IMR-90 (cell line): ENCODE measurements at regions not wholly inside any gene's neighbourhood (a gene's known extent, or its start where the extent isn't known, plus 50 kb on each side); places are given as distances from the start of the nearest gene placed in this dataset.

Experiments used
- ATAC-seq: fragments of 200-7000 bp; cut with Tn5 transposase; 2 replicates; pipeline ENCODE4 v1.9.1; 2020; ENCODE audit warnings: low read depth, mild to moderate bottlenecking, moderate library complexity
- BruUV-seq: library from RNA; stranded (reverse); fragments of 400-500 nt; replicated peaks from 2 replicates; lab custom pipeline; 2021; lab: Mats Ljungman, UMichigan
- CTCF ChIA-PET: fragments of 300-600 bp; formaldehyde crosslinking; extraction: SDS; loops from one replicate; lab custom pipeline; 2021; ENCODE audit warnings: antibody characterized with exemption; lab: Yijun Ruan, JAX
- POLR2A ChIA-PET: fragments of 300-600 bp; sonication (Branson Sonifier 250); formaldehyde crosslinking; loops from one replicate; lab custom pipeline; 2022; ENCODE audit warnings: antibody characterized with exemption; ENCODE audit not compliant: unreplicated experiment; lab: Charles Lee
- DNase-seq: peaks from one replicate; pipeline ENCODE4 v3.0.0; 2013
- H2AFZ ChIP-seq: replicated peaks from 2 replicates; pipeline ENCODE3; 2013; ENCODE audit warnings: low read length, mild to moderate bottlenecking; ENCODE audit not compliant: poor library complexity
- H2AK5ac ChIP-seq: 2 replicates; pipeline ENCODE4 v1.6.1; 2013; ENCODE audit warnings: low read depth, low read length, inconsistent platforms
- H2AK9ac ChIP-seq: replicated peaks from 2 replicates; pipeline ENCODE3; 2013; ENCODE audit warnings: mild to moderate bottlenecking, low read depth, low read length, moderate library complexity; ENCODE audit not compliant: poor library complexity
- H2BK120ac ChIP-seq: 2 replicates; pipeline ENCODE4 v1.6.1; 2013; ENCODE audit warnings: low read depth, low read length, inconsistent platforms
- H2BK15ac ChIP-seq: 3 replicates; pipeline ENCODE4 v1.6.1; 2013; ENCODE audit warnings: low read depth, low read length, inconsistent platforms
- H2BK20ac ChIP-seq: 2 replicates; pipeline ENCODE4 v1.6.1; 2013; ENCODE audit warnings: low read depth, mild to moderate bottlenecking, inconsistent platforms, low read length, moderate library complexity
- H2BK5ac ChIP-seq: 2 replicates; pipeline ENCODE4 v1.6.1; 2013; ENCODE audit warnings: mild to moderate bottlenecking, low read depth, low read length, inconsistent platforms; ENCODE audit not compliant: poor library complexity, severe bottlenecking
- H3K14ac ChIP-seq: replicated peaks from 2 replicates; pipeline ENCODE4 v1.6.1; 2013; ENCODE audit warnings: low read depth, low read length, inconsistent platforms
- H3K18ac ChIP-seq: 2 replicates; pipeline ENCODE4 v1.6.1; 2013; ENCODE audit warnings: low read depth, low read length, control low read depth
- H3K23ac ChIP-seq: 2 replicates; pipeline ENCODE4 v1.6.1; 2013; ENCODE audit warnings: low read depth, low read length, inconsistent platforms
- H3K27ac ChIP-seq: 2 replicates; pipeline ENCODE4 v1.5.1; 2013; ENCODE audit warnings: mild to moderate bottlenecking, control low read depth, low read length; ENCODE audit not compliant: insufficient read depth
- H3K27me3 ChIP-seq: 2 replicates; pipeline ENCODE4 v1.6.1; 2013; ENCODE audit warnings: low read length; ENCODE audit not compliant: control insufficient read depth, insufficient read depth
- H3K36me3 ChIP-seq: 2 replicates; pipeline ENCODE4 v1.6.1; 2013; ENCODE audit warnings: low read length, mixed read lengths; ENCODE audit not compliant: control insufficient read depth, insufficient read depth
- H3K4ac ChIP-seq: 2 replicates; pipeline ENCODE4 v1.6.1; 2013; ENCODE audit warnings: low read depth, low read length, inconsistent platforms
- H3K4me1 ChIP-seq: 2 replicates; pipeline ENCODE4 v1.6.1; 2013; ENCODE audit warnings: low read length, mixed read lengths; ENCODE audit not compliant: control insufficient read depth, insufficient read depth
- H3K4me2 ChIP-seq: 2 replicates; pipeline ENCODE4 v1.6.1; 2013; ENCODE audit warnings: low read depth, mild to moderate bottlenecking, control low read depth, low read length, moderate library complexity
- H3K4me3 ChIP-seq: 2 replicates; pipeline ENCODE4 v1.5.1; 2013; ENCODE audit warnings: low read depth, mild to moderate bottlenecking, control low read depth, low read length, moderate library complexity; ENCODE audit not compliant: insufficient read depth
- H3K56ac ChIP-seq: 2 replicates; pipeline ENCODE4 v1.6.1; 2013; ENCODE audit warnings: low read length, inconsistent platforms; ENCODE audit not compliant: insufficient read depth; ENCODE audit errors: extremely low read depth
- H3K79me1 ChIP-seq, 2 experiments: 2 replicates each; pipeline ENCODE4 v1.6.1; 2013; ENCODE audit warnings: low read length in 2 of 2, inconsistent platforms in 1 of 2, low read depth in 1 of 2
- H3K9ac ChIP-seq: 2 replicates; pipeline ENCODE4 v1.6.1; 2013; ENCODE audit warnings: low read depth, low read length, control low read depth
- H3K9me1 ChIP-seq: 2 replicates; pipeline ENCODE4 v1.6.1; 2013; ENCODE audit warnings: low read length, inconsistent platforms; ENCODE audit not compliant: insufficient read depth
- H3K9me3 ChIP-seq: 2 replicates; pipeline ENCODE4 v1.6.1; 2013; ENCODE audit warnings: low read length; ENCODE audit not compliant: control insufficient read depth, insufficient read depth
- H4K20me1 ChIP-seq: 2 replicates; pipeline ENCODE4 v1.6.1; 2013; ENCODE audit warnings: low read length, inconsistent platforms; ENCODE audit not compliant: insufficient read depth
- H4K5ac ChIP-seq: 2 replicates; pipeline ENCODE4 v1.6.1; 2013; ENCODE audit warnings: mild to moderate bottlenecking, low read depth, low read length, control low read depth
- H4K8ac ChIP-seq, 2 experiments: 2 replicates each; pipeline ENCODE4 v1.6.1; 2013; ENCODE audit warnings: low read depth in 2 of 2, low read length in 2 of 2, control low read depth in 1 of 2, inconsistent platforms in 1 of 2
- H4K91ac ChIP-seq: 2 replicates; pipeline ENCODE4 v1.6.1; 2013; ENCODE audit warnings: low read depth, low read length, inconsistent platforms; ENCODE audit not compliant: insufficient read depth
- BHLHE40 ChIP-seq: fragments of 150-350 bp; IDR thresholded peaks from 2 replicates; pipeline ENCODE4 v1.6.1; 2016; ENCODE audit warnings: mild to moderate bottlenecking, low read depth, low read length
- FOS ChIP-seq: fragments of 150-350 bp; IDR thresholded peaks from 2 replicates; pipeline ENCODE4 v1.6.1; 2016; ENCODE audit warnings: low read depth, low read length
- MAFK ChIP-seq: IDR thresholded peaks from 2 replicates; pipeline ENCODE4 v1.6.1; 2012; ENCODE audit warnings: low read depth, low read length, improper control_type of control experiment
- MAZ ChIP-seq: IDR thresholded peaks from 2 replicates; pipeline ENCODE4 v1.6.1; 2012; ENCODE audit warnings: low read depth, mild to moderate bottlenecking, low read length, improper control_type of control experiment, moderate library complexity, borderline replicate concordance
- MXI1 ChIP-seq: IDR thresholded peaks from 2 replicates; pipeline ENCODE4 v1.6.1; 2012; ENCODE audit warnings: low read depth, mild to moderate bottlenecking, low read length, moderate library complexity, borderline replicate concordance
- RCOR1 ChIP-seq: IDR thresholded peaks from 2 replicates; pipeline ENCODE4 v1.6.1; 2012; ENCODE audit warnings: mild to moderate bottlenecking, low read length, improper control_type of control experiment; ENCODE audit not compliant: insufficient replicate concordance
- RFX5 ChIP-seq: IDR thresholded peaks from 2 replicates; pipeline ENCODE4 v1.8.0; 2012; ENCODE audit warnings: low read depth, mild to moderate bottlenecking, low read length, moderate library complexity
- SMC3 ChIP-seq: fragments of 150-350 bp; IDR thresholded peaks from 2 replicates; pipeline ENCODE4 v1.6.1; 2016; ENCODE audit warnings: low read depth, mild to moderate bottlenecking, antibody characterized with exemption, low read length, moderate library complexity
- WGBS, 2 experiments: methylation state at CpG; one replicate each; pipeline versions ENCODE4 v1.1.5 to v1.1.7; 2013; ENCODE audit warnings: missing lambda C conversion rate in 2 of 2; ENCODE audit not compliant: insufficient read length in 1 of 2; ENCODE audit errors: extremely low coverage in 2 of 2; 5-methylcytosine and 5-hydroxymethylcytosine counted together
- dilution Hi-C: fragments of 300-500 bp; cut with HindIII; formaldehyde crosslinking; loops from one replicate; pipeline ENCODE4 v1.14.3; 2018; ENCODE audit warnings: low sequenced_read_pairs; ENCODE audit not compliant: unreplicated experiment
- in situ Hi-C: fragments of 300-500 bp; cut with MboI; formaldehyde crosslinking; loops from 3 replicates; pipeline ENCODE4 v1.14.3; 2019; ENCODE audit warnings: low sequenced_read_pairs, inconsistent platforms, mixed read lengths
- intact Hi-C: fragments of 100-400 bp; cut with micrococcal nuclease; formaldehyde crosslinking; loops from 2 replicates; pipeline ENCODE4 v1.10.0; 2022
- TF ChIP-seq, protein P1 (sequence below): conservative IDR thresholded peaks from 2 replicates; pipeline ENCODE4 v1.5.1; 2012; ENCODE audit warnings: mild to moderate bottlenecking, low read depth, low read length, improper control_type of control experiment
- TF ChIP-seq, protein P2 (sequence below): fragments of 150-350 bp; IDR thresholded peaks from 2 replicates; pipeline ENCODE4 v1.6.1; 2017; ENCODE audit warnings: mild to moderate bottlenecking, antibody characterized with exemption, low read length, low read depth
- TF ChIP-seq, protein P3 (sequence below): fragments of 150-350 bp; IDR thresholded peaks from 2 replicates; pipeline ENCODE4 v1.6.1; 2016; ENCODE audit warnings: low read depth, mild to moderate bottlenecking, low read length, moderate library complexity, borderline replicate concordance

DNA sequence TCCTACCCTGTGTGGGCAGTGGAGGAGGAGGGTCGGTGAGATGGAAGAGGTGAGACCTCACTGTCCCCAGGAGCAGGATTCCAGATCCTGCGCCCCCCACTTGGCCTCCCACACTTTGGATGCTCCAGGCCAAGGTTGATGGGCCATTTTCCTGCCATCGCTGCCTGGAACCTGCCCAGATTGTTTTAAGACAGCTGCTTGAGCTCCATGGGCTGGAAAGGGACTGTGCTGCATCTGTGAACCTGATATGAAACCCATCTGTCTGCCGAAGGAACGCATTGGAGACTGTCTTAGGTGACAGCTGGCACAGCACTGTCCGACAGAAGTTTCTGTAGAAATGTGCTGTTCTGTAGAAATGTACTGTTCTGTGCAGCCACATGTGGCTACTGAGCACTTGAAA, 72.7 kb upstream of the SLC25A48 start:
- Histone ChIP-seq H3K4ac (no peak overlapping the region), H3K23ac (no peak overlapping the region), H3K4me1 (no peaks in the 10 kb centered on the region), H4K8ac (no peak overlapping the region), H2AK9ac (no peak overlapping the region), H2BK5ac (no peak overlapping the region), H4K5ac (no peak overlapping the region), H3K27me3 (no peaks in the 10 kb centered on the region), H4K20me1 (no peaks in the 10 kb centered on the region), H2AFZ (no peak overlapping the region), H2BK15ac (no peak overlapping the region), H4K91ac (no peak overlapping the region), H3K9ac (no peak overlapping the region), H3K36me3 (no peaks in the 10 kb centered on the region), H3K27ac (no peak overlapping the region), H3K79me1 (no peaks in the 10 kb centered on the region), H3K56ac (no peak overlapping the region), H3K18ac (no peak overlapping the region), H3K4me3 (no peak overlapping the region), H2AK5ac (no peak overlapping the region), H3K14ac (no peak overlapping the region), H3K4me2 (no peak overlapping the region), H2BK20ac (no peak overlapping the region), H3K9me1 (no peaks in the 10 kb centered on the region), H2BK120ac (no peak overlapping the region), H3K9me3 (no peaks in the 10 kb centered on the region)
- no peak for ATAC-seq
- dilution Hi-C loops (no loop called here), in situ Hi-C loops (no loop called here), intact Hi-C loops (no loop called here)
- POLR2A ChIA-PET, result no interaction called here
- TF ChIP-seq, protein P1, sequence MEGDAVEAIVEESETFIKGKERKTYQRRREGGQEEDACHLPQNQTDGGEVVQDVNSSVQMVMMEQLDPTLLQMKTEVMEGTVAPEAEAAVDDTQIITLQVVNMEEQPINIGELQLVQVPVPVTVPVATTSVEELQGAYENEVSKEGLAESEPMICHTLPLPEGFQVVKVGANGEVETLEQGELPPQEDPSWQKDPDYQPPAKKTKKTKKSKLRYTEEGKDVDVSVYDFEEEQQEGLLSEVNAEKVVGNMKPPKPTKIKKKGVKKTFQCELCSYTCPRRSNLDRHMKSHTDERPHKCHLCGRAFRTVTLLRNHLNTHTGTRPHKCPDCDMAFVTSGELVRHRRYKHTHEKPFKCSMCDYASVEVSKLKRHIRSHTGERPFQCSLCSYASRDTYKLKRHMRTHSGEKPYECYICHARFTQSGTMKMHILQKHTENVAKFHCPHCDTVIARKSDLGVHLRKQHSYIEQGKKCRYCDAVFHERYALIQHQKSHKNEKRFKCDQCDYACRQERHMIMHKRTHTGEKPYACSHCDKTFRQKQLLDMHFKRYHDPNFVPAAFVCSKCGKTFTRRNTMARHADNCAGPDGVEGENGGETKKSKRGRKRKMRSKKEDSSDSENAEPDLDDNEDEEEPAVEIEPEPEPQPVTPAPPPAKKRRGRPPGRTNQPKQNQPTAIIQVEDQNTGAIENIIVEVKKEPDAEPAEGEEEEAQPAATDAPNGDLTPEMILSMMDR, result no peak
- no peak for TF ChIP-seq SMC3
- no peak for TF ChIP-seq RCOR1
- TF ChIP-seq MXI1, result no peak
- TF ChIP-seq MAZ, result no peak
- TF ChIP-seq BHLHE40, result no peak
- no peak for TF ChIP-seq MAFK
- TF ChIP-seq, protein P2, sequence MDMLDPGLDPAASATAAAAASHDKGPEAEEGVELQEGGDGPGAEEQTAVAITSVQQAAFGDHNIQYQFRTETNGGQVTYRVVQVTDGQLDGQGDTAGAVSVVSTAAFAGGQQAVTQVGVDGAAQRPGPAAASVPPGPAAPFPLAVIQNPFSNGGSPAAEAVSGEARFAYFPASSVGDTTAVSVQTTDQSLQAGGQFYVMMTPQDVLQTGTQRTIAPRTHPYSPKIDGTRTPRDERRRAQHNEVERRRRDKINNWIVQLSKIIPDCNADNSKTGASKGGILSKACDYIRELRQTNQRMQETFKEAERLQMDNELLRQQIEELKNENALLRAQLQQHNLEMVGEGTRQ, result no peak
- TF ChIP-seq RFX5, result no peak
- TF ChIP-seq, protein P3, sequence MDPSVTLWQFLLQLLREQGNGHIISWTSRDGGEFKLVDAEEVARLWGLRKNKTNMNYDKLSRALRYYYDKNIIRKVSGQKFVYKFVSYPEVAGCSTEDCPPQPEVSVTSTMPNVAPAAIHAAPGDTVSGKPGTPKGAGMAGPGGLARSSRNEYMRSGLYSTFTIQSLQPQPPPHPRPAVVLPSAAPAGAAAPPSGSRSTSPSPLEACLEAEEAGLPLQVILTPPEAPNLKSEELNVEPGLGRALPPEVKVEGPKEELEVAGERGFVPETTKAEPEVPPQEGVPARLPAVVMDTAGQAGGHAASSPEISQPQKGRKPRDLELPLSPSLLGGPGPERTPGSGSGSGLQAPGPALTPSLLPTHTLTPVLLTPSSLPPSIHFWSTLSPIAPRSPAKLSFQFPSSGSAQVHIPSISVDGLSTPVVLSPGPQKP, result no peak
- TF ChIP-seq FOS, result no peak
- BruUV-seq, result no TSS peak
- WGBS, 2 experiments, result no CpG with 5 or more reads among the region's 6 CpGs
- CTCF ChIA-PET, result no interaction called here
- DNase-seq, result no peak
